HepG2 (cell line): ENCODE measurements at regions not wholly inside any gene's neighbourhood (a gene's known extent, or its start where the extent isn't known, plus 50 kb on each side); places are given as distances from the start of the nearest gene placed in this dataset.

Experiments
- YY1 ChIP-seq: IDR thresholded peaks from 2 replicates; pipeline ENCODE4 v1.6.1; 2011; ENCODE audit warnings: low read length, low read depth, moderate library complexity, mild to moderate bottlenecking; ENCODE audit not compliant: insufficient read depth, insufficient replicate concordance
- ZBTB49 ChIP-seq: sonication (generic); formaldehyde crosslinking; IDR thresholded peaks from 2 replicates; pipeline ENCODE4 v1.4.0; 2020; ENCODE audit warnings: missing genetic modification reagents, borderline replicate concordance

DNA sequence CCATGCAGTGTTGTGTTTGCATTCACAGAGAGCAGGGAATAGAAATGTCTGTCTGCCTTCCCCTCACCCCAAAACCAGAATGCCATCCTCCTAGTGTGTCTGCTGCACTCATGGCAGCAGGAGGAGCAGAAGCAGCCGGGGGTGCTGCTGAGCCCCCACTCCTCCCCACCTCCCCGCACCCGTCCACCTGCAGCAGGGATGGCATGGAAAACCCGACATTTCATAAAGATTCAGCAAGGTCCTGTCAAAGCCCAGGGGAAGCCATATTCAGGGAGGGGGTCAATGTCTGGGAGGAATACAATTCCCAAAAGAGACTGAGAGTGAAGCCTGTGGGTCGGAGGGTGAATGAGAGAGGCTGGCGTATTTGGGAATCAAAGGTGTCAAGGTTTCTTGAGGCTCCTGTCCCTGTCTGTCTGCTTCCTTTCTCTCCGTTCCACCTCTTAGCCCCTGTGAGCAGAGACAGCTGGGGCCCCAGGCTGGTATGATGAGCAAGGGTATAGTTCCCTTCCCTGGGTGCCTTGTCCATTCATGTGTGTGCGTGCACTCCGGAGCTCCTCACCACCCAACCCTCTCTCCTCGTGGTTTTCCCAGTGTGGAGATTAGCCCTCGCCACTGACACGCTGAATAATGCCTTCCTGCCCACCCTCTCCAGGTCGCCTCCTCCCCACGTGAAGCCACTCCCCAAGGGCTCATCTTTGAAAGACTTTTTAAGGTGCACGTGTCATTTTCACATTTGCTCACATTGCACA lies 133.5 kb upstream of the ZNF236 start:
- TF ChIP-seq YY1 (no peak), ZBTB49 (CRISPR knock-in tag) (no peak)
